Activated naive CD8-positive, alpha-beta T cell treated with anti-CD3 and anti-CD28 coated beads, Interleukin-2, amount 10 ng/mL, durations not matched to agents 7 days and 5 days (primary cell): ENCODE measurements at regions not wholly inside any gene's neighbourhood (a gene's known extent, or its start where the extent isn't known, plus 50 kb on each side); places are given as distances from the start of the nearest gene placed in this dataset.
"Not testable (repeated sequence)": the region's sequence is repeated elsewhere in the genome, so short reads cannot be mapped to it uniquely, and the experiment has no call there.

ENCODE experiments used
- ATAC-seq: fragments of 150-1000 bp; cut with Tn5 transposase; one replicate; pipeline ENCODE4 v1.10.0; 2021; ENCODE audit warnings: low read depth, moderate library complexity
- POLR2A ChIA-PET: fragments of 350-600 bp; sonication (Branson Sonifier 250); formaldehyde crosslinking; loops from one replicate; lab custom pipeline; 2021; ENCODE audit warnings: antibody characterized with exemption; lab: Charles Lee
- DNase-seq: peaks from one replicate; pipeline ENCODE4 v3.0.0; 2021
- H3K27ac Mint-ChIP-seq: one replicate; pipeline ENCODE4 v1.8.0; 2022; ENCODE audit warnings: mild to moderate bottlenecking, mixed read lengths
- H3K27me3 Mint-ChIP-seq: one replicate; pipeline ENCODE4 v1.8.0; 2022; ENCODE audit warnings: mild to moderate bottlenecking, moderate library complexity, mixed read lengths
- H3K36me3 Mint-ChIP-seq: one replicate; pipeline ENCODE4 v1.8.0; 2021; ENCODE audit warnings: mild to moderate bottlenecking, mixed read lengths
- H3K4me1 Mint-ChIP-seq: one replicate; pipeline ENCODE4 v1.8.0; 2021; ENCODE audit warnings: mixed read lengths
- H3K4me3 Mint-ChIP-seq: one replicate; pipeline ENCODE4 v1.8.0; 2022; ENCODE audit warnings: mild to moderate bottlenecking, moderate library complexity, mixed read lengths
- H3K9me3 Mint-ChIP-seq: one replicate; pipeline ENCODE4 v1.8.0; 2021; ENCODE audit warnings: mixed read lengths

- POLR2A ChIA-PET = no interaction called here
- no peaks in the 10 kb centered on the region for H3K36me3 Mint-ChIP-seq
- H3K4me3 Mint-ChIP-seq = no peak overlapping the region
- DNase-seq = no peak
- no peaks in the 10 kb centered on the region for H3K4me1 Mint-ChIP-seq
- H3K27me3 Mint-ChIP-seq = peaks cover 6% of the 10 kb centered on the region
- H3K27ac Mint-ChIP-seq = no peak overlapping the region
- ATAC-seq = no peak
- H3K9me3 Mint-ChIP-seq = no peaks in the 10 kb centered on the region
Observed at GRCh38 chr6:56802584-56802983, 152.3 kb upstream of the BEND6 start.

GRCh38 chr6:56799989-56800388 is 154.9 kb upstream of the BEND6 start:
- no peaks in the 10 kb centered on the region for H3K9me3 Mint-ChIP-seq
- H3K36me3 Mint-ChIP-seq = no peaks in the 10 kb centered on the region
- peaks cover 4% of the 10 kb centered on the region for H3K27me3 Mint-ChIP-seq
- H3K4me3 Mint-ChIP-seq = no peak overlapping the region
- DNase-seq (no peak), ATAC-seq (no peak)
- POLR2A ChIA-PET = no interaction called here
- H3K27ac Mint-ChIP-seq = no peak overlapping the region
- H3K4me1 Mint-ChIP-seq = no peaks in the 10 kb centered on the region

GRCh38 chr6:56798163-56798562 is 155.5 kb upstream of the DST start:
- Mint-ChIP-seq H3K27me3 (peaks cover 12% of the 10 kb centered on the region), H3K27ac (no peak overlapping the region), H3K9me3 (no peaks in the 10 kb centered on the region), H3K4me3 (no peak overlapping the region), H3K4me1 (no peaks in the 10 kb centered on the region), H3K36me3 (no peaks in the 10 kb centered on the region)
- no peak for DNase-seq
- ATAC-seq = no peak
- POLR2A ChIA-PET = interaction anchor here (0.6 kb wide), 1 partner anchor 46 kb away, joined by 4 read pairs; no protein-coding TSS in a partner anchor

GRCh38 chr6:56796196-56796532 is 153.5 kb upstream of the DST start:
- Mint-ChIP-seq H3K27me3 (peaks cover 20% of the 10 kb centered on the region), H3K9me3 (no peaks in the 10 kb centered on the region), H3K4me3 (no peak overlapping the region), H3K4me1 (no peaks in the 10 kb centered on the region), H3K36me3 (no peaks in the 10 kb centered on the region), H3K27ac (no peak overlapping the region)
- ATAC-seq (no peak), DNase-seq (no peak)
- POLR2A ChIA-PET = no interaction called here

- Mint-ChIP-seq H3K4me1 (no peaks in the 10 kb centered on the region), H3K27me3 (peaks cover 20% of the 10 kb centered on the region), H3K27ac (no peak overlapping the region), H3K36me3 (no peaks in the 10 kb centered on the region), H3K4me3 (no peak overlapping the region), H3K9me3 (no peaks in the 10 kb centered on the region)
- ATAC-seq (no peak), DNase-seq (no peak)
- POLR2A ChIA-PET = no interaction called here
Observed at GRCh38 chr6:56795466-56796195, 152.9 kb upstream of the DST start.

GRCh38 chr6:56794421-56794820 is 151.7 kb upstream of the DST start:
- Mint-ChIP-seq H3K9me3 (no peaks in the 10 kb centered on the region), H3K27ac (no peak overlapping the region), H3K4me1 (no peaks in the 10 kb centered on the region), H3K27me3 (peaks cover 21% of the 10 kb centered on the region), H3K36me3 (no peaks in the 10 kb centered on the region), H3K4me3 (no peak overlapping the region)
- no peak for DNase-seq
- no peak for ATAC-seq
- POLR2A ChIA-PET = no interaction called here

GRCh38 chr6:56793938-56794337 is 151.2 kb upstream of the DST start:
- ATAC-seq (no peak), DNase-seq (no peak)
- POLR2A ChIA-PET = no interaction called here
- H3K27ac Mint-ChIP-seq = no peak overlapping the region
- H3K4me1 Mint-ChIP-seq = no peaks in the 10 kb centered on the region
- no peak overlapping the region for H3K4me3 Mint-ChIP-seq
- no peaks in the 10 kb centered on the region for H3K36me3 Mint-ChIP-seq
- peaks cover 21% of the 10 kb centered on the region for H3K27me3 Mint-ChIP-seq
- H3K9me3 Mint-ChIP-seq = no peaks in the 10 kb centered on the region

- H3K4me1 Mint-ChIP-seq = no peaks in the 10 kb centered on the region
- H3K36me3 Mint-ChIP-seq = no peaks in the 10 kb centered on the region
- H3K4me3 Mint-ChIP-seq = no peak overlapping the region
- DNase-seq (no peak), ATAC-seq (no peak)
- H3K27ac Mint-ChIP-seq = no peak overlapping the region
- H3K9me3 Mint-ChIP-seq = peaks cover 3% of the 10 kb centered on the region
- H3K27me3 Mint-ChIP-seq = peaks cover 23% of the 10 kb centered on the region
- POLR2A ChIA-PET = no interaction called here
Observed at GRCh38 chr6:56790414-56790813, 147.7 kb upstream of the DST start.

- H3K4me3 Mint-ChIP-seq = no peak overlapping the region
- H3K9me3 Mint-ChIP-seq = peaks cover 3% of the 10 kb centered on the region
- POLR2A ChIA-PET = no interaction called here
- DNase-seq (no peak), ATAC-seq (no peak)
- H3K4me1 Mint-ChIP-seq = no peaks in the 10 kb centered on the region
- peaks cover 20% of the 10 kb centered on the region for H3K27me3 Mint-ChIP-seq
- H3K27ac Mint-ChIP-seq = no peak overlapping the region
- no peaks in the 10 kb centered on the region for H3K36me3 Mint-ChIP-seq
Observed at GRCh38 chr6:56789879-56790278, 147.2 kb upstream of the DST start.

- H3K4me1 Mint-ChIP-seq = no peaks in the 10 kb centered on the region
- peaks cover 17% of the 10 kb centered on the region for H3K27me3 Mint-ChIP-seq
- H3K4me3 Mint-ChIP-seq = no peak overlapping the region
- no peak overlapping the region for H3K27ac Mint-ChIP-seq
- ATAC-seq (no peak), DNase-seq (no peak)
- POLR2A ChIA-PET = no interaction called here
- H3K9me3 Mint-ChIP-seq = peaks cover 3% of the 10 kb centered on the region
- H3K36me3 Mint-ChIP-seq = no peaks in the 10 kb centered on the region
Observed at GRCh38 chr6:56789342-56789741, 146.7 kb upstream of the DST start.

- Mint-ChIP-seq H3K27me3 (peaks cover 12% of the 10 kb centered on the region), H3K27ac (no peak overlapping the region), H3K9me3 (peaks cover 3% of the 10 kb centered on the region), H3K4me3 (no peak overlapping the region), H3K36me3 (no peaks in the 10 kb centered on the region), H3K4me1 (no peaks in the 10 kb centered on the region)
- POLR2A ChIA-PET = no interaction called here
- ATAC-seq (no peak), DNase-seq (no peak)
Observed at GRCh38 chr6:56787209-56787608, 144.5 kb upstream of the DST start.

GRCh38 chr6:56786256-56786655 is 143.6 kb upstream of the DST start:
- ATAC-seq (no peak), DNase-seq (no peak)
- POLR2A ChIA-PET = no interaction called here
- H3K4me1 Mint-ChIP-seq = no peaks in the 10 kb centered on the region
- peaks cover 6% of the 10 kb centered on the region for H3K27me3 Mint-ChIP-seq
- H3K9me3 Mint-ChIP-seq = peaks cover 3% of the 10 kb centered on the region
- H3K36me3 Mint-ChIP-seq = no peaks in the 10 kb centered on the region
- no peak overlapping the region for H3K4me3 Mint-ChIP-seq
- no peak overlapping the region for H3K27ac Mint-ChIP-seq

GRCh38 chr6:56785536-56785935 is 142.8 kb upstream of the DST start:
- H3K4me1 Mint-ChIP-seq, ATAC-seq: not testable (repeated sequence)

GRCh38 chr6:56780109-56780508 is 137.4 kb upstream of the DST start:
- H3K4me3 Mint-ChIP-seq, H3K4me1 Mint-ChIP-seq, H3K9me3 Mint-ChIP-seq, H3K36me3 Mint-ChIP-seq, H3K27me3 Mint-ChIP-seq, H3K27ac Mint-ChIP-seq, POLR2A ChIA-PET, DNase-seq, ATAC-seq: not testable (repeated sequence)

More at GRCh38 chr6:56785536-56785935, 142.8 kb upstream of the DST start:
- H3K27ac Mint-ChIP-seq, POLR2A ChIA-PET, H3K9me3 Mint-ChIP-seq, DNase-seq, H3K4me3 Mint-ChIP-seq, H3K36me3 Mint-ChIP-seq, H3K27me3 Mint-ChIP-seq: not testable (repeated sequence)
